Lung (tissue), 11 donors: ENCODE measurements at regions not wholly inside any gene's neighbourhood (a gene's known extent, or its start where the extent isn't known, plus 50 kb on each side); places are given as distances from the start of the nearest gene placed in this dataset.

Experiments
- ATAC-seq: fragments of 200-7000 bp; cut with Tn5 transposase; one replicate; pipeline ENCODE4 v1.9.1; 2020; ENCODE audit warnings: moderate number of reproducible peaks; ENCODE audit not compliant: insufficient read depth, low FRiP score
- DNase-seq, 3 donors: peaks; one replicate each; pipeline ENCODE4 v3.0.0-alpha.2; 2013 to 2017
- H3K27ac ChIP-seq, 2 donors: one replicate each; pipeline ENCODE4 v1.5.1; 2013; ENCODE audit warnings: mild to moderate bottlenecking in 2 of 2, moderate library complexity in 2 of 2, control low read depth in 1 of 2, inconsistent platforms in 1 of 2, low read depth in 1 of 2, low read length in 1 of 2
- H3K27me3 ChIP-seq, 3 donors: one replicate each; pipeline ENCODE4 v1.5.1; 2013; ENCODE audit warnings: low read length in 2 of 3; ENCODE audit not compliant: control insufficient read depth in 3 of 3, insufficient read depth in 3 of 3
- H3K36me3 ChIP-seq, 4 donors: one replicate each; pipeline ENCODE4 v1.5.1; 2013; ENCODE audit warnings: low read length in 4 of 4, mild to moderate bottlenecking in 1 of 4, moderate library complexity in 1 of 4; ENCODE audit not compliant: control insufficient read depth in 4 of 4, insufficient read depth in 4 of 4
- H3K4me1 ChIP-seq, 5 donors: one replicate each; pipeline ENCODE4 v1.5.1; 2013; ENCODE audit warnings: low read length in 5 of 5, mild to moderate bottlenecking in 2 of 5, moderate library complexity in 1 of 5; ENCODE audit not compliant: control insufficient read depth in 5 of 5, insufficient read depth in 5 of 5
- H3K4me3 ChIP-seq: one replicate; pipeline ENCODE4 v1.5.1; 2013; ENCODE audit warnings: mild to moderate bottlenecking, control low read depth, moderate library complexity
- H3K9ac ChIP-seq, 2 donors: one replicate each; pipeline ENCODE4 v1.5.1; 2013; ENCODE audit warnings: low read length in 2 of 2, control low read depth in 1 of 2; ENCODE audit not compliant: insufficient read depth in 1 of 2
- H3K9me3 ChIP-seq, 4 donors: one replicate each; pipeline ENCODE4 v1.5.1; 2013; ENCODE audit warnings: low read length in 3 of 4, mild to moderate bottlenecking in 1 of 4, moderate library complexity in 1 of 4; ENCODE audit not compliant: control insufficient read depth in 4 of 4, insufficient read depth in 3 of 4
- WGBS, 2 donors: extraction: QIAGEN DNeasy Blood & Tissue Kit; methylation state at CpG; one replicate each; pipeline ENCODE4 v1.1.7; 2013; 5-methylcytosine and 5-hydroxymethylcytosine counted together
- TF ChIP-seq, protein P1 (sequence below): IDR thresholded peaks from 2 replicates; pipeline ENCODE4 v1.5.1; 2012; ENCODE audit warnings: mild to moderate bottlenecking; ENCODE audit errors: control extremely low read depth, extremely low read depth
- donor health status: control.
- donor health status: control.
- donor health status: Bipolar disorder and iron deficiency.
- donor health status: healthy.
- donor health status: DM: yes; HTN: yes; CAD: no.

DNA sequence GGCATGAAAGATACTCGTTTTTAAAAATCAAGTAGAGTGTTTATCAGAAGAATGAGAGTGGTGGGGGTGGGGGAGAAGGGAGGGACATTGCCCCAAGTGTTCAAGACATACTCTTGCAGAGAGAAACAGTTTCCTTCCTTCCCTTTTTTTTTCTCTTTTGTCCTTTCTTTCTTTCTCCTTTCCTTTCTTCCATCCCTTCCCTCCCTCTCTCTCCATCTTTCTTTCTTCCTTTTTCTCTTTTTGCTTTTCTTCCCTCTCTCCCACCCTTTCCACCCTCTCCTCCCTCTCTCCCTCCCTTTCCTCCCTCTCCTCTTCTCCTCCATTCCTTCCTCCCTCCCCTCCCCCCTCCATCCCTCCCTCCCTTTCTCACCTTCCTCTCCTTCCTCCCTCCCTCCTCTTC, 478.3 kb upstream of the EDIL3 start:
- TF ChIP-seq, protein P1, sequence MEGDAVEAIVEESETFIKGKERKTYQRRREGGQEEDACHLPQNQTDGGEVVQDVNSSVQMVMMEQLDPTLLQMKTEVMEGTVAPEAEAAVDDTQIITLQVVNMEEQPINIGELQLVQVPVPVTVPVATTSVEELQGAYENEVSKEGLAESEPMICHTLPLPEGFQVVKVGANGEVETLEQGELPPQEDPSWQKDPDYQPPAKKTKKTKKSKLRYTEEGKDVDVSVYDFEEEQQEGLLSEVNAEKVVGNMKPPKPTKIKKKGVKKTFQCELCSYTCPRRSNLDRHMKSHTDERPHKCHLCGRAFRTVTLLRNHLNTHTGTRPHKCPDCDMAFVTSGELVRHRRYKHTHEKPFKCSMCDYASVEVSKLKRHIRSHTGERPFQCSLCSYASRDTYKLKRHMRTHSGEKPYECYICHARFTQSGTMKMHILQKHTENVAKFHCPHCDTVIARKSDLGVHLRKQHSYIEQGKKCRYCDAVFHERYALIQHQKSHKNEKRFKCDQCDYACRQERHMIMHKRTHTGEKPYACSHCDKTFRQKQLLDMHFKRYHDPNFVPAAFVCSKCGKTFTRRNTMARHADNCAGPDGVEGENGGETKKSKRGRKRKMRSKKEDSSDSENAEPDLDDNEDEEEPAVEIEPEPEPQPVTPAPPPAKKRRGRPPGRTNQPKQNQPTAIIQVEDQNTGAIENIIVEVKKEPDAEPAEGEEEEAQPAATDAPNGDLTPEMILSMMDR = no peak
- no peak for DNase-seq
- ATAC-seq = no peak
- no peaks in the 10 kb centered on the region for H3K27me3 ChIP-seq
- H3K27ac ChIP-seq = no peak overlapping the region
- H3K36me3 ChIP-seq = no peaks in the 10 kb centered on the region
- H3K4me1 ChIP-seq = peaks cover 0 to 9% (median 0%) of the 10 kb centered on the region in 5 donors
- WGBS, 2 donors = 6 to 24% methylated on average over 1 of the region's 1 CpG
- H3K4me3 ChIP-seq = no peak overlapping the region
- no peaks in the 10 kb centered on the region for H3K9me3 ChIP-seq
- no peak overlapping the region for H3K9ac ChIP-seq

DNA sequence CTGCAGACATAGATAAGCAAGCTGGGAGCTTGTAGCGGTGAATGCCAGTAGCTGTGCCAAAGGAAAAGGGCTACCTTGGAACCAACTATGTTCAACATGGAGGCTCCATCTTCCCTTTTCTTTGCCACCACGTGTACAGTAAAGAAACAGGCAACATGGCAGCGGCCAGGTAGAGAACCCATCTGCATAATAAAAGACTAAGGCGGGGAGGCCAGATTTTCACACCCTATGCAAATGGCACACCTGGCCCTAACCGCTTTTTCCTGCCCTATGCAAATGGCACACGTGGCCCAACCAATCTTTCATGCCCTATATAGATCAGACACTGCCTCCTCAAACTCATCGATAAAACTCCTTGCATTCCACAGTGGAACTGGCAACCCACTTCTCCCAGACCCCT, 477.5 kb upstream of the EDIL3 start:
- H3K4me1 ChIP-seq = peaks cover 0 to 6% (median 0%) of the 10 kb centered on the region in 5 donors
- DNase-seq = no peak
- no peak for ATAC-seq
- no peak overlapping the region for H3K27ac ChIP-seq
- no peaks in the 10 kb centered on the region for H3K9me3 ChIP-seq
- H3K9ac ChIP-seq = no peak overlapping the region
- WGBS, 2 donors = 81 to 90% methylated on average over 7 of the region's 7 CpGs
- no peak overlapping the region for H3K4me3 ChIP-seq
- no peaks in the 10 kb centered on the region for H3K36me3 ChIP-seq
- TF ChIP-seq, protein P1 = no peak
- H3K27me3 ChIP-seq = no peaks in the 10 kb centered on the region

DNA sequence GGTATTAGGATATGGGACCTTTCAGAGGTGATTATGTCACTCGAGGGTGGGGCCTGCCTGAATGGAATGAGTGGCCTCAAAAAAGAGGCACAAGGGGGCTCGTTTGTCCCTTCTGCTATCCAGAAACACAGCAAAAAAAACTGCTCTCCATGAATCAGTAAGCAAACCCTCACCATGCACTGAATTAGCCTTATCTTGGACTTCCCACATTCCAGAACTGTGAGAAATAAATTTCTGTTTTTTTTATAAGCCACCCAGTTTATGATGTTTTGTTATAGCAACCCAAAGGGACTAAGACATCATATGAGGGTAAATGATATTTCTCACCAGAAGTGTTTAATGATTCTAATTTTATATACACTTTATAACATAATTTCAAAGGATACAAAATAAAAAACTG, 476.6 kb upstream of the EDIL3 start:
- TF ChIP-seq, protein P1 = no peak
- no peaks in the 10 kb centered on the region for H3K4me1 ChIP-seq
- no peak for ATAC-seq

DNA sequence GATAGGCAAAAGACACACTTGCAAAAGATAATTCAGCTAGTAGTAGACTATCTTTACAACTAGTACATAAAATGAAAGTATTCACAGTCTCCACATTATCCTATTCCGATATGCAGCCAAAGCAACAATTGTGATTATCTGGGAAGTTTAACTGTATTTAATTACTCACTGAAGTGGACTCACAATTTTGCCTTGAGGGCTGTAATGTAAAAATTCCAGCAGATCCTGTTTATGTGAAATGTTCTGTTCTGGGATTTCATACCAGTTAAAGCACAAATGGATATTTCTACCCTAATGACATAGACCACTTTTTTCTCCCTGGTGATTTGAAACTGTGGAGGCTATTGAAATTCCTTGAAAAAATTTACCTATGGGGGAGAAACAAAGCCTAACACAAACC, 474.4 kb upstream of the EDIL3 start:
- no peaks in the 10 kb centered on the region for H3K4me1 ChIP-seq
- DNase-seq (no peak), ATAC-seq (no peak)
- 89 to 93% methylated on average over 1 of the region's 1 CpG for WGBS, 2 donors
- H3K27me3 ChIP-seq = no peaks in the 10 kb centered on the region
- H3K36me3 ChIP-seq = no peaks in the 10 kb centered on the region
- no peak overlapping the region for H3K4me3 ChIP-seq
- no peak overlapping the region for H3K27ac ChIP-seq
- TF ChIP-seq, protein P1 = no peak
- no peak overlapping the region for H3K9ac ChIP-seq
- H3K9me3 ChIP-seq = no peaks in the 10 kb centered on the region

More for the DNA sequence above, 476.6 kb upstream of the EDIL3 start:
- no peak for DNase-seq
- 53 to 79% methylated on average over 2 of the region's 2 CpGs for WGBS, 2 donors
- Histone ChIP-seq H3K27me3 (no peaks in the 10 kb centered on the region), H3K27ac (no peak overlapping the region), H3K36me3 (no peaks in the 10 kb centered on the region), H3K4me3 (no peak overlapping the region), H3K9me3 (no peaks in the 10 kb centered on the region), H3K9ac (no peak overlapping the region)
